ENCODE measurements at regions not wholly inside any gene's neighbourhood (a gene's known extent, or its start where the extent isn't known, plus 50 kb on each side); places are given as distances from the start of the nearest gene placed in this dataset.

DNA sequence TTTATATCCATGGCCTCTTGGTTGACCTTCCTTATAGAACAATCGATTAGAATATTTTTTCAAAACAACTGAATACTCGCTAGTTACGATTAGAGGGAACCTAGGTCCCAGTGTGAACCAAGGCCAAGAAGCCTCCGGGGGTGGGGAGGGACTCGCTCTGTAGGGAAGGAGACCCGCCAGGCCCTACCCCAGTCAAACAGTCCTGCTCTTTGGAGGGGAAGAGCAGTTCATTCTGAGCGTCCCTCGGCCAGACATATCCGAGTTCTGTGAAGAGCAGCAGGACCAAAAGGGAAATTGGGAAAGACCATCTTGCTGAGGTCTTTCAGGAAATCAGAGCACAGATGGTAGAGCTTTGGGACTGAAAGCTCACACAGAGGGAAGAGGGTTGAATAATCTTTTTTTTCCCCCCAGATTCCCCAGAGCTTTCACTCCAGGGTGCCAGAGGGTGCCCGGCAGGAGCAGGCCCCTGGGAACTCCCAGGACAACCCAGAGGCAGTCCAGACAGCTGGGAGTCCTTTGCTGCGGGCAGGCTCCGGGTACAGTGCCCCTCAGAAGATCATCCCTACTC is 137.2 kb upstream of the HES1 start:
- intact Hi-C loops (cut with micrococcal nuclease) = no loop called here
- TF ChIP-seq YY1 (IDR thresholded peaks at IDR 0.05; ENCODE audit: extremely low read depth, insufficient replicate concordance, low read depth, low read length) = no peak
- no peak for TF ChIP-seq SIN3A (IDR thresholded peaks at IDR 0.05; ENCODE audit: low read depth)
- TF ChIP-seq ATF3 (IDR thresholded peaks at IDR 0.05) = no peak
- no peak for TF ChIP-seq ZFX (IDR thresholded peaks at IDR 0.05)
- no peak for TF ChIP-seq TCF7L2 (IDR thresholded peaks at IDR 0.05; ENCODE audit: borderline replicate concordance, extremely low read depth, insufficient read depth, insufficient read length)
- no peak for TF ChIP-seq RAD21 (IDR thresholded peaks at IDR 0.05; ENCODE audit: low read depth)
- TF ChIP-seq ZNF274 (IDR thresholded peaks at IDR 0.05; ENCODE audit: low read depth, low read length) = no peak
- TF ChIP-seq FOSL1 (IDR thresholded peaks at IDR 0.05; ENCODE audit: low read depth) = no peak
- TF ChIP-seq SRF (IDR thresholded peaks at IDR 0.05; ENCODE audit: low read depth) = no peak
- Histone ChIP-seq H3K9ac (ENCODE audit: low read length) (no peak overlapping the region), H3K27ac (ENCODE audit: low read depth, low read length) (no peak overlapping the region), H3K36me3 (ENCODE audit: control insufficient read depth in 1 of 2, insufficient read depth in 2 of 2, low read length in 2 of 2) (no peaks in the 10 kb centered on the region), H3K79me2 (ENCODE audit: insufficient read depth, low read length) (no peaks in the 10 kb centered on the region), H3K27me3 (ENCODE audit: insufficient read depth, low read length) (no peaks in the 10 kb centered on the region), H3K9me2 (ENCODE audit: insufficient read depth) (no peaks in the 10 kb centered on the region), H3K9me3 (ENCODE audit: control insufficient read depth in 1 of 2, insufficient read depth in 1 of 2, low read depth in 1 of 2, low read length in 2 of 2) (no peaks in the 10 kb centered on the region), H3K4me3 (replicated peaks in 1 of 2; ENCODE audit: low read depth in 1 of 2, low read length in 2 of 2) (no peak overlapping the region), H2AFZ (ENCODE audit: low read depth, low read length, poor library complexity, severe bottlenecking) (no peak overlapping the region), H4K20me1 (ENCODE audit: insufficient read depth) (no peaks in the 10 kb centered on the region), H3K4me1 (ENCODE audit: control insufficient read depth in 1 of 2, insufficient read depth in 2 of 2, low read length in 2 of 2) (peaks cover 10 to 20% of the 10 kb centered on the region in 2 experiments), H3K4me2 (ENCODE audit: low read length) (no peak overlapping the region)
- ChIA-PET RAD21 (ENCODE audit: low non-redundant PET in 1 of 2, low total read pairs in 2 of 2, uncharacterized antibody in 2 of 2, unreplicated experiment in 2 of 2) (no interaction called here), CTCF (no interaction called here), POLR2A (no interaction called here)
- ATAC-seq (no peak), DNase-seq (ENCODE audit: low read depth, low spot score) (no peak)
- no TSS peak for BruUV-seq (replicated peaks)

DNA sequence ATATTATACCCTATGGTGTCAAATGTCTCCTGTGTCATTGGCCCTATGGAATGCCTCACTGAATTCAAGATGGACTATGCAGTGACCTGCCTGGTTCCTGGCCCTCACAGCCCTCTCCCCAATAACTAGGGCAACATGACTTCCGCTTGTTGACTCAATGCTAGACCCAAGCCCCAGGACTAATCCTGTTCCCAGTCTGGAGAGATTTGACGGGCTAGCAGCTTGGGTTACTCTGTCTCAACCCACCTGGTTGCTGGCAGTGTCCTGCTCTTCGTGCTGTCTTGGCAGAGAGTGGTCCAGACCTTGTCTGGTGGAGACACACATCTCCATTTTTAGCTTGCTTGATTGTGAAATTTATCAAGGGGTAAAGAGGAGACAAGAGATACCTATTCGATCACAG is 135.8 kb upstream of the HES1 start:
- no TSS peak for BruUV-seq (replicated peaks)
- ATAC-seq = no peak
- Histone ChIP-seq H3K79me2 (ENCODE audit: insufficient read depth, low read length) (no peaks in the 10 kb centered on the region), H3K4me2 (ENCODE audit: low read length) (no peak overlapping the region), H3K9me3 (ENCODE audit: control insufficient read depth in 1 of 2, insufficient read depth in 1 of 2, low read depth in 1 of 2, low read length in 2 of 2) (no peaks in the 10 kb centered on the region), H3K9me2 (ENCODE audit: insufficient read depth) (no peaks in the 10 kb centered on the region), H3K27me3 (ENCODE audit: insufficient read depth, low read length) (no peaks in the 10 kb centered on the region), H3K4me1 (ENCODE audit: control insufficient read depth in 1 of 2, insufficient read depth in 2 of 2, low read length in 2 of 2) (peaks cover 20 to 34% of the 10 kb centered on the region in 2 experiments), H2AFZ (ENCODE audit: low read depth, low read length, poor library complexity, severe bottlenecking) (no peak overlapping the region), H3K27ac (ENCODE audit: low read depth, low read length) (no peak overlapping the region), H3K9ac (ENCODE audit: low read length) (no peak overlapping the region), H3K36me3 (ENCODE audit: control insufficient read depth in 1 of 2, insufficient read depth in 2 of 2, low read length in 2 of 2) (no peaks in the 10 kb centered on the region), H4K20me1 (ENCODE audit: insufficient read depth) (no peaks in the 10 kb centered on the region), H3K4me3 (replicated peaks in 1 of 2; ENCODE audit: low read depth in 1 of 2, low read length in 2 of 2) (no peak overlapping the region)
- intact Hi-C loops (cut with micrococcal nuclease) = loop anchor here (5.0 kb wide), 2 partner anchors 128 to 317 kb away; no protein-coding TSS in a partner anchor
- RAD21 ChIA-PET (ENCODE audit: low non-redundant PET in 1 of 2, low total read pairs in 2 of 2, uncharacterized antibody in 2 of 2, unreplicated experiment in 2 of 2) = no interaction called here
- CTCF ChIA-PET = no interaction called here
- POLR2A ChIA-PET = no interaction called here
- no peak for DNase-seq (ENCODE audit: low read depth, low spot score)
- TF ChIP-seq CBX3 (IDR thresholded peaks at IDR 0.05; ENCODE audit: low read depth) (no peak), CEBPB (IDR thresholded peaks at IDR 0.05; ENCODE audit: low read depth) (no peak), SP1 (IDR thresholded peaks at IDR 0.05; ENCODE audit: low read depth) (no peak), ZNF274 (IDR thresholded peaks at IDR 0.05; ENCODE audit: low read depth, low read length) (no peak), ELF1 (IDR thresholded peaks at IDR 0.05; ENCODE audit: borderline replicate concordance, low read depth) (no peak), EZH2phosphoT487 (IDR thresholded peaks at IDR 0.05; ENCODE audit: borderline replicate concordance) (no peak), CTCF (IDR thresholded peaks at IDR 0.05 in 2 of 3, conservative IDR thresholded peaks at IDR 0.05 in 1 of 3; ENCODE audit: borderline replicate concordance in 1 of 3, insufficient read depth in 1 of 3, low read depth in 2 of 3, low read length in 2 of 3) (no peak), EZH2 (IDR thresholded peaks at IDR 0.05) (no peak), EGR1 (IDR thresholded peaks at IDR 0.05; ENCODE audit: low read depth) (no peak)
